A549 (cell line): ENCODE measurements at regions not wholly inside any gene's neighbourhood (a gene's known extent, or its start where the extent isn't known, plus 50 kb on each side); places are given as distances from the start of the nearest gene placed in this dataset.

ENCODE experiments used
- ATAC-seq, 2 experiments: fragments of 200-7000 bp in 1 of 2; fragments of >200 bp in 1 of 2; cut with Nextera tagmentation in 1 of 2; cut with Tn5 transposase in 1 of 2; 3 replicates each; pipeline versions ENCODE4 v1.8.0 to v1.9.1; 2018 to 2020; ENCODE audit warnings: mild to moderate bottlenecking in 1 of 2, moderate library complexity in 1 of 2
- CTCF ChIA-PET: fragments of 300-600 bp; sonication (Branson Sonifier 250); formaldehyde crosslinking; extraction: SDS; loops from one replicate; lab custom pipeline; 2021; ENCODE audit warnings: antibody characterized with exemption, inconsistent platforms; lab: Yijun Ruan, JAX
- POLR2A ChIA-PET: fragments of 350-600 bp; formaldehyde crosslinking; extraction: SDS; loops from one replicate; lab custom pipeline; 2021; ENCODE audit warnings: antibody characterized with exemption, inconsistent platforms; lab: Yijun Ruan, JAX
- DNase-seq, 2 experiments: peaks; one replicate each; pipeline versions ENCODE4 v3.0.0 to v3.0.0-alpha.2; 2011 to 2016; ENCODE audit warnings: low read depth in 1 of 2, low spot score in 1 of 2
- FAIRE-seq: peaks from 2 replicates; lab custom pipeline; 2011; peaks lifted over from hg19 to GRCh38; lab: Jason Lieb, UNC
- H3K27ac ChIP-seq, 2 experiments: fragments of >200 bp; sonication (Bioruptor Twin); formaldehyde crosslinking; 3 replicates each; pipeline ENCODE4 v1.5.1; 2016 to 2017
- H3K4me1 ChIP-seq: fragments of >200 bp; sonication (Bioruptor Twin); formaldehyde crosslinking; 3 replicates; pipeline ENCODE4 v1.6.1; 2016
- H3K4me2 ChIP-seq: fragments of >200 bp; sonication (Bioruptor Twin); formaldehyde crosslinking; 3 replicates; pipeline ENCODE4 v1.6.1; 2016
- H3K4me3 ChIP-seq: fragments of >200 bp; sonication (Bioruptor Twin); formaldehyde crosslinking; 3 replicates; pipeline ENCODE4 v1.5.1; 2016
- H3K9me3 ChIP-seq: fragments of >200 bp; sonication (Bioruptor Twin); formaldehyde crosslinking; 3 replicates; pipeline ENCODE4 v1.6.1; 2016
- BHLHE40 ChIP-seq: IDR thresholded peaks from 2 replicates; pipeline ENCODE4 v1.6.1; 2012; ENCODE audit warnings: low read depth, low read length, inconsistent platforms
- ESRRA ChIP-seq: fragments of 150-350 bp; IDR thresholded peaks from 2 replicates; pipeline ENCODE4 v1.6.1; 2014; ENCODE audit warnings: mild to moderate bottlenecking, low read length, borderline replicate concordance
- FOSL2 ChIP-seq, 2 experiments: fragments of 450-650 bp in 1 of 2; fragments of >200 bp in 1 of 2; sonication (Bioruptor Twin) in 1 of 2; formaldehyde crosslinking; IDR thresholded peaks; 2 replicates each; pipeline versions ENCODE4 v1.5.0 to v1.6.1; 2016 to 2020; ENCODE audit warnings: mild to moderate bottlenecking in 1 of 2, moderate library complexity in 1 of 2
- GATA3 ChIP-seq: IDR thresholded peaks from 2 replicates; pipeline ENCODE4 v1.6.1; 2012; ENCODE audit warnings: borderline replicate concordance
- HOXB13 ChIP-seq: fragments of 250-450 bp; sonication (Bioruptor Pico); IDR thresholded peaks from 2 replicates; pipeline ENCODE4 v1.5.0; 2020; ENCODE audit warnings: low read depth, mild to moderate bottlenecking, moderate library complexity
- JUNB ChIP-seq: fragments of >200 bp; sonication (Bioruptor Twin); formaldehyde crosslinking; IDR thresholded peaks from 2 replicates; pipeline ENCODE4 v1.6.1; 2016
- KDM1A ChIP-seq: fragments of 200-600 bp; sonication (generic); IDR thresholded peaks from 2 replicates; pipeline ENCODE4 v1.6.1; 2016; ENCODE audit warnings: low read depth, mild to moderate bottlenecking
- RAD21 ChIP-seq, 2 experiments: fragments of >200 bp in 1 of 2; sonication (Bioruptor Twin) in 1 of 2; formaldehyde crosslinking in 1 of 2; IDR thresholded peaks in 1 of 2; conservative IDR thresholded peaks in 1 of 2; 2 replicates in 1 of 2; 3 replicates in 1 of 2; pipeline ENCODE4 v1.6.1; 2012 to 2018; ENCODE audit warnings: inconsistent platforms in 1 of 2
- RFX5 ChIP-seq: fragments of 450-650 bp; IDR thresholded peaks from 2 replicates; pipeline ENCODE4 v1.7.1; 2014; ENCODE audit warnings: antibody characterized with exemption, mild to moderate bottlenecking, moderate library complexity
- ZC3H11A ChIP-seq: fragments of 450-650 bp; IDR thresholded peaks from 2 replicates; pipeline ENCODE4 v1.6.1; 2014; ENCODE audit warnings: antibody characterized with exemption, mild to moderate bottlenecking
- WGBS: methylation state at CpG from one replicate; pipeline ENCODE4 v1.1.6; 2017; ENCODE audit errors: missing lambda C conversion rate; 5-methylcytosine and 5-hydroxymethylcytosine counted together
- TF ChIP-seq, protein P1 (sequence below): fragments of >200 bp; sonication (Bioruptor Twin); formaldehyde crosslinking; IDR thresholded peaks from 3 replicates; pipeline ENCODE4 v1.6.1; 2016
- TF ChIP-seq, protein P2 (sequence below): fragments of >200 bp; sonication (Bioruptor Twin); formaldehyde crosslinking; IDR thresholded peaks from 3 replicates; pipeline ENCODE4 v1.5.1; 2016
- TF ChIP-seq, protein P3 (sequence below): fragments of 250-450 bp; sonication (Bioruptor Pico); IDR thresholded peaks from 2 replicates; pipeline ENCODE4 v1.5.0; 2020; ENCODE audit warnings: low read depth, mild to moderate bottlenecking, moderate library complexity

DNA sequence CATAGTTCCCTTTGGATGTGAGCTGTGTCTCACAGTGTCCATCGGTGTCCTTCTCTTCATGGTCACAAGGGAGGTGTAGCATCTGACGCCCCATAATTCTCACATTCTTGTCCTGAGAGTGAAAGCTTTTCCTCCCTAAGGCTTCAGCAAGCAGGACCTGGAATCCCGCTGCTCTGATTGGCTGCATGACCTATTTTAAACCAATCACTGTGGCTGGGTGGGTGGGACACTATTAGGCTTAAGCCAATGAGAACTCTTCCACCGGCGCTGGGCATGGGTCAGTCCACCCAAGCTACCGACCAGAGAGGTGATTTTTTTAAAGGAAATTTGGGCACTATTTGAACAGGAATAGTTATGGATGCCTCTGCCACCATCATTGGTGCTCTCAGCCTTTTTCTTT lies 385.9 kb downstream of the MFSD1 start:
- no peak for FAIRE-seq
- TF ChIP-seq ESRRA = no peak
- no peak for TF ChIP-seq BHLHE40
- 0 out of 3 replicates have a peak, but pooled peaks cover 8% of the 10 kb centered on the region for H3K4me1 ChIP-seq
- ChIA-PET POLR2A (no interaction called here), CTCF (interaction anchor here (1.3 kb wide), 1 partner anchor 73 kb away, joined by 4 read pairs; no protein-coding TSS in a partner anchor)
- no peaks in the 10 kb centered on the region for H3K9me3 ChIP-seq
- ATAC-seq = no peak
- H3K4me2 ChIP-seq = no peak overlapping the region
- H3K4me3 ChIP-seq = no peak overlapping the region
- 54% methylated on average over 6 of the region's 6 CpGs for WGBS
- DNase-seq = no peak
- H3K27ac ChIP-seq = no peak overlapping the region

DNA sequence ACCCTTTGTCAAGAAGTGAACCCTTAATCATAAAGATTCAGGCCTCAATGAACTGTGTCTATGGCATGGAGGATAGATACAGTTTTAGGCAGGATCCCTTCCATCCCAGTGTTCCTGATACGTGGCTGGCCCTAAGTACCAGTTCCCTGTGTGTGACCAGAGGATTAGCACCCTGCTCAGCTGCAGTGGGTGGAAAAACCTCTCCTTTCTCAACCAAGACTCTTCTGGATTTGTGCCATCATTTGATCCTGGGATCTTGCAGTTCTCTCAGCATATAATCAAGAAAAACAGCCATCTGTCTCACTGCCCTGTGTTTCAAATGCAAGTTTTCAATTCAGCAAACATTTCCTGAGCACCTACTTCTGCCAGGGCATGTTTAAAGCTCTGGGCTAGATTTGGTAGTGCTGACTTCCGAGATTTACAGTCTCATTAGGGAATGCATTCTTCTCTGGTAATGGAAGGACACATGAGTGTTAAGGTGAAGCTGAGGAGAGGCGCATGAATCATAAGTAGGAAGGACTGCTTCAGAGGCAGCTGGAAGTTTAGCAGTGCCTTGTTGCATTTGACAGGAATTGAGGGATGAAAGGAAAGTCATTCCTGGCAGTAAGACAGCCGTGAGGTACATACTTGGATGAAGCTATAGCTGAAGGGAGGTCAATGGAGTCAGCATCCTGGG lies 388.3 kb downstream of the MFSD1 start:
- H3K4me2 ChIP-seq = no peak overlapping the region
- ChIA-PET POLR2A (interaction anchor here (1.5 kb wide), 1 partner anchor 10 kb away, joined by 4 read pairs; no protein-coding TSS in a partner anchor), CTCF (no interaction called here)
- H3K9me3 ChIP-seq = no peaks in the 10 kb centered on the region
- TF ChIP-seq RFX5 (no peak), KDM1A (no peak), HOXB13 (CRISPR knock-in tag) (no peak)
- TF ChIP-seq, protein P1, sequence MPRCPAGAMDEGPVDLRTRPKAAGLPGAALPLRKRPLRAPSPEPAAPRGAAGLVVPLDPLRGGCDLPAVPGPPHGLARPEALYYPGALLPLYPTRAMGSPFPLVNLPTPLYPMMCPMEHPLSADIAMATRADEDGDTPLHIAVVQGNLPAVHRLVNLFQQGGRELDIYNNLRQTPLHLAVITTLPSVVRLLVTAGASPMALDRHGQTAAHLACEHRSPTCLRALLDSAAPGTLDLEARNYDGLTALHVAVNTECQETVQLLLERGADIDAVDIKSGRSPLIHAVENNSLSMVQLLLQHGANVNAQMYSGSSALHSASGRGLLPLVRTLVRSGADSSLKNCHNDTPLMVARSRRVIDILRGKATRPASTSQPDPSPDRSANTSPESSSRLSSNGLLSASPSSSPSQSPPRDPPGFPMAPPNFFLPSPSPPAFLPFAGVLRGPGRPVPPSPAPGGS = no peak
- TF ChIP-seq, protein P2, sequence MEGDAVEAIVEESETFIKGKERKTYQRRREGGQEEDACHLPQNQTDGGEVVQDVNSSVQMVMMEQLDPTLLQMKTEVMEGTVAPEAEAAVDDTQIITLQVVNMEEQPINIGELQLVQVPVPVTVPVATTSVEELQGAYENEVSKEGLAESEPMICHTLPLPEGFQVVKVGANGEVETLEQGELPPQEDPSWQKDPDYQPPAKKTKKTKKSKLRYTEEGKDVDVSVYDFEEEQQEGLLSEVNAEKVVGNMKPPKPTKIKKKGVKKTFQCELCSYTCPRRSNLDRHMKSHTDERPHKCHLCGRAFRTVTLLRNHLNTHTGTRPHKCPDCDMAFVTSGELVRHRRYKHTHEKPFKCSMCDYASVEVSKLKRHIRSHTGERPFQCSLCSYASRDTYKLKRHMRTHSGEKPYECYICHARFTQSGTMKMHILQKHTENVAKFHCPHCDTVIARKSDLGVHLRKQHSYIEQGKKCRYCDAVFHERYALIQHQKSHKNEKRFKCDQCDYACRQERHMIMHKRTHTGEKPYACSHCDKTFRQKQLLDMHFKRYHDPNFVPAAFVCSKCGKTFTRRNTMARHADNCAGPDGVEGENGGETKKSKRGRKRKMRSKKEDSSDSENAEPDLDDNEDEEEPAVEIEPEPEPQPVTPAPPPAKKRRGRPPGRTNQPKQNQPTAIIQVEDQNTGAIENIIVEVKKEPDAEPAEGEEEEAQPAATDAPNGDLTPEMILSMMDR = no peak
- H3K27ac ChIP-seq = no peak overlapping the region
- H3K4me1 ChIP-seq = 0 out of 3 replicates have a peak, but pooled peaks cover 8% of the 10 kb centered on the region
- ATAC-seq = no peak
- no peak for FAIRE-seq
- 56% methylated on average over 4 of the region's 4 CpGs for WGBS
- H3K4me3 ChIP-seq = no peak overlapping the region
- no peak for DNase-seq

DNA sequence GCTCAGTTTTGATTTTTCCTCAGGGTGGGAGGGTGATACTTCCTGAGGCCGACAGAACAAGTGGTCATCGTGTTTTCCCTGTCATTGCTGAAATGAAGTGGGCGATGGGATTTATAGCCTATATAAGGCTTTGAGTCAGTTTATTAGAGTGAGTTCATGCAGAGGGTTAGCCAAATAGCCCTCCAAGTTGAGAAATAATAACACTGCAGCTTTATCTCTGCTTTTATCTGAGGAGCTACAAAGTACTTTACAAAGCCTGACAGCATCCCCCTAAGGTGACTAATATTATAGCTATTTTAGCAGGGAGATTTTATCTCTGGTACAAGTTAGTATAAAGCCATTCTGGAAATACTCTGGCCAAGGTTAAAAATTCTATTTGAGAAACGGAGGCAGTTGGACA lies 389.6 kb downstream of the MFSD1 start:
- DNase-seq = peak; percentile 5 to 33

More for the DNA sequence above, 389.6 kb downstream of the MFSD1 start:
- no peak overlapping the region for H3K4me3 ChIP-seq
- FAIRE-seq (no peak), ATAC-seq (peak; percentile 64 to 66; a peak in 5 of 6 replicates)
- TF ChIP-seq RAD21 (conservative IDR thresholded peaks at IDR 0.05 in 1 of 2, IDR thresholded peaks at IDR 0.05 in 1 of 2) = peak; percentile 18 to 28; a peak in 3 of 5 replicates
- peak; percentile 17; the same call in 1 of the 2 replicates for TF ChIP-seq FOSL2 (IDR thresholded peaks at IDR 0.05)
- no peak for TF ChIP-seq FOSL2 (CRISPR knock-in tag; IDR thresholded peaks at IDR 0.05)
- TF ChIP-seq JUNB = peak; percentile 65; the same call in 1 of the 2 replicates
- TF ChIP-seq, protein P2 = 0 out of 3 replicates have a peak, but pooled peaks have one; percentile 16
- TF ChIP-seq, protein P3, sequence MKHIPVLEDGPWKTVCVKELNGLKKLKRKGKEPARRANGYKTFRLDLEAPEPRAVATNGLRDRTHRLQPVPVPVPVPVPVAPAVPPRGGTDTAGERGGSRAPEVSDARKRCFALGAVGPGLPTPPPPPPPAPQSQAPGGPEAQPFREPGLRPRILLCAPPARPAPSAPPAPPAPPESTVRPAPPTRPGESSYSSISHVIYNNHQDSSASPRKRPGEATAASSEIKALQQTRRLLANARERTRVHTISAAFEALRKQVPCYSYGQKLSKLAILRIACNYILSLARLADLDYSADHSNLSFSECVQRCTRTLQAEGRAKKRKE = no peak
- TF ChIP-seq ZC3H11A = no peak
- TF ChIP-seq GATA3 = peak; percentile 93
- 9% methylated on average over 4 of the region's 4 CpGs for WGBS
- ChIA-PET CTCF (interaction anchor here (1.3 kb wide), 1 partner anchor 15 kb away, joined by 3 read pairs; no protein-coding TSS in a partner anchor), POLR2A (interaction anchor here (1.5 kb wide), 1 partner anchor 9 kb away, joined by 4 read pairs; no protein-coding TSS in a partner anchor)
- 0 out of 3 replicates have a peak, but pooled peaks cover 8% of the 10 kb centered on the region for H3K4me1 ChIP-seq
- H3K9me3 ChIP-seq = no peaks in the 10 kb centered on the region
- H3K4me2 ChIP-seq = peak overlapping the region; percentile 9; the same call in 1 of the 3 replicates
- H3K27ac ChIP-seq = no peak overlapping the region; a peak in 1 of 6 replicates
